ENCODE measurements at regions not wholly inside any gene's neighbourhood (a gene's known extent, or its start where the extent isn't known, plus 50 kb on each side); places are given as distances from the start of the nearest gene placed in this dataset.
A peak's percentile ranks its signal among the peaks of the same experiment; 100 is the strongest.

DNA sequence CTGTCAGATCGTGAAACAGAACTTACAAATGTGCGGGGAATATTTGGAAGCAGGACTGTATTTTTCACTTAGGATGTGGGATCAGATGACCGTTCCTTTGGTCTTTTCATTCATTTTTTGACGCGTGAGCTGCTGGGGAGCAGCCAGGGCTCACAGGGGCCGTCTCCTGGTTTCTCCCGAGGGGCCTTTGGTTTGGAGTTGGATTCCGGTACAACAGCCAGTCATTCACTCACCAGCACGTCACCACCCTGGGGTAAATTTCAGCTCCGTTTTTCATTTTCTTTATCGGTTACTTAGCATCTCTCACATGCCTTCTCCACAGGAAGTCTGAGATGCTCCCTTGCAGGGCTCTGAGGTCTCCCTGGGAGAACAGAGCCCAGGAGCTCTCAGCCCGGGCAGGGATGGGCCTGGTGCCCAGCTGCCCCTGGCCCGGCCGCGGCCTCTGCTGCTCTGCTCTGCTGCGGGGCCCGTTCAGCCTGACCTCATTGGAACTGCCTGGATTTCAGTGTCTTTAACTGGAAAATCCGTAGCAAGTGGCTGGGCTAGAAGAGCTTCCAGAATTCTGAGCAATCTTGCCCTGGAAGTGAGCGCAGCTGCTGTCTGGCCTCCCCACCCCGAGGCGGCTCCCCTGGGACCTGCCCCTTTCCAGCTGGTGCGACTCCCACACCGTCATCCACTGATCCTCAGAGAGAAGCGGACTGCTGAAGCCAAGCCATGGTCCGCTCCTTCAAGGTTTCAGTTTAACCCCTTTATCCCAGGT is 335.6 kb downstream of the EIPR1 start:
- Histone ChIP-seq H3K27ac (peak overlapping the region; percentile 4 to 69), H3K4me3 (no peak overlapping the region), H3K4me1 (replicated peaks in 1 of 2) (peaks cover 26 to 30% of the 10 kb centered on the region in 2 donors)
- 17 to 100% (median 70%) methylated on average over 1 to 14 of the region's 25 CpGs; no CpG with 5 or more reads in 1 of the 10 experiments for WGBS, 10 experiments
- in situ Hi-C loops (cut with MboI; ENCODE audit: low pct_unique_long_range_greater_than_20kb in 2 of 9, low sequenced_read_pairs in 9 of 9, unreplicated experiment in 9 of 9): no loop called here
- peak; percentile 37 to 98 (median 68) for ATAC-seq (replicated peaks in 6 of 8)

GRCh38 chr2:3041246-3041645 is 336.4 kb downstream of the EIPR1 start:
- peak overlapping the region; percentile 2 to 61 for H3K27ac ChIP-seq
- 46 to 100% (median 88%) methylated on average over 2 to 9 of the region's 17 CpGs for WGBS, 10 experiments
- peaks cover 26 to 30% of the 10 kb centered on the region in 2 donors for H3K4me1 ChIP-seq (replicated peaks in 1 of 2)
- in situ Hi-C loops (cut with MboI; ENCODE audit: low pct_unique_long_range_greater_than_20kb in 2 of 9, low sequenced_read_pairs in 9 of 9, unreplicated experiment in 9 of 9): no loop called here
- H3K4me3 ChIP-seq: no peak overlapping the region
- ATAC-seq (replicated peaks in 6 of 8): peak in 5 of 8 experiments; percentile 13 to 35 (median 24)

DNA sequence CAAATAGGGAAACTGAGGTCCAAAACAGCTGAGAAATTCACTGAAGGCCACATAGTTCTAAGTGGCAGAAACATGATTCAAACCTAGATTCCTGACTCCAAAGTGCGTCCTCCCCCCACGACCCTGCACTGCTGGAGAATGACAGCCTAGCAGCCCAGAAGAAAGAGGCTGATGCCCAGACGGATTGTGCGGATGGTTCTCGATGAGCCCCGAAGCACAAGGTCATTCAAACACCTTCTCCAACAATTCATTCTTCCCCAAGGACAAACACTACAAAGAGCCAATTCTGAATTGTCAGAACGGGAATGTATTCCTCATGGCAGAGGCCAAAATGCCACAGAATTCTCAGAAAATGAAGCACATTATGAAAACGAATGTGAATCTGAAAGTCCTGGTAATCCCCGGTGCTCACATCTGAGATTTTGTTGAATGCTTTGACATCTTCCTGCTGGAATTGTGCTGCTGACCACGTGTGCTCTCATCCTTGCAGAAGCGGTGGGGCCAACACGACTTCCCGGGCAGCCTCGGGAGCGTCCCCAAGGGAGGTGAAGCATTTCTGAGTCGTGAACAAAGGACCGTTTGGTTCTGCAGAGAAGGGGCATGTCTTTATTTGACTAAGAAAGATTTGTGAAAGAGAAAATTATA is 337.0 kb downstream of the EIPR1 start:
- ATAC-seq (replicated peaks in 6 of 8): peak in 5 of 8 experiments; percentile 33 to 86 (median 81)
- Histone ChIP-seq H3K27ac (peak overlapping the region; percentile 2 to 55), H3K4me3 (no peak overlapping the region), H3K4me1 (replicated peaks in 1 of 2) (peaks cover 26 to 30% of the 10 kb centered on the region in 2 donors)
- 6 to 84% (median 47%) methylated on average over 2 to 15 of the region's 17 CpGs; no CpG with 5 or more reads in 1 of the 10 experiments for WGBS, 10 experiments
- in situ Hi-C loops (cut with MboI; ENCODE audit: low pct_unique_long_range_greater_than_20kb in 2 of 9, low sequenced_read_pairs in 9 of 9, unreplicated experiment in 9 of 9): no loop called here

GRCh38 chr2:3040066-3040428 is 337.6 kb downstream of the EIPR1 start:
- peaks cover 26 to 30% of the 10 kb centered on the region in 2 donors for H3K4me1 ChIP-seq (replicated peaks in 1 of 2)
- 0 to 100% (median 78%) methylated on average over 1 to 2 of the region's 2 CpGs; no CpG with 5 or more reads in 2 of the 10 experiments for WGBS, 10 experiments
- H3K4me3 ChIP-seq: no peak overlapping the region
- H3K27ac ChIP-seq: peak overlapping the region; percentile 2 to 55
- ATAC-seq (replicated peaks in 6 of 8): no peak
- in situ Hi-C loops (cut with MboI; ENCODE audit: low pct_unique_long_range_greater_than_20kb in 2 of 9, low sequenced_read_pairs in 9 of 9, unreplicated experiment in 9 of 9): no loop called here

- no peak for ATAC-seq (replicated peaks in 6 of 8)
- in situ Hi-C loops (cut with MboI; ENCODE audit: low pct_unique_long_range_greater_than_20kb in 2 of 9, low sequenced_read_pairs in 9 of 9, unreplicated experiment in 9 of 9): no loop called here
- peak overlapping the region in 1 of 2 donors; percentile 2 for H3K27ac ChIP-seq
- peaks cover 26 to 30% of the 10 kb centered on the region in 2 donors for H3K4me1 ChIP-seq (replicated peaks in 1 of 2)
- H3K4me3 ChIP-seq: no peak overlapping the region
- 18 to 95% (median 81%) methylated on average over 2 to 12 of the region's 16 CpGs; no CpG with 5 or more reads in 1 of the 10 experiments for whole genome bisulfite sequencing, 10 experiments
Measured at GRCh38 chr2:3039188-3040065, 338.2 kb downstream of the EIPR1 start.

DNA sequence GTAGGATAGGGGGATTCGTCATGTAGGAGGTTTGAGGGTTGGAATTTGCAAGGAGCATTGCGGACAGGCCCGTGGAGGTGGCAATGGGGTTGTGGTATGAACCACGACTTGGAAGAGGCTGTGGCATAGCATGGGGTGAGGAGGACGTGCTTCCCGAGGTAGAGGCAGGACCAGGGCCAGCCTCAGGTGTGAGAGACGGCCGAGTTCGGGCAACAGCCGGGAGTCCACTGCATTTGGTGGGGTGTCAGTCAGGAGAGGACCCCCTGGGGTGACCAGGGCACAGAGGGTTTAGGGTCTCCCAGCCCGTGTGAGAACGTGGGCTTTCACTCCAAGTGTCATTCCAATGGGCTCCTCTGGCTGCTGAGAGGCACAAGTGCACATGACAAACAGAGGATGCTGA is 339.0 kb downstream of the EIPR1 start:
- no peak overlapping the region for H3K4me3 ChIP-seq
- 0 to 100% (median 47%) methylated on average over 1 to 10 of the region's 12 CpGs; no CpG with 5 or more reads in 2 of the 10 experiments for WGBS, 10 experiments
- in situ Hi-C loops (cut with MboI; ENCODE audit: low pct_unique_long_range_greater_than_20kb in 2 of 9, low sequenced_read_pairs in 9 of 9, unreplicated experiment in 9 of 9): no loop called here
- ATAC-seq (replicated peaks in 6 of 8): no peak
- peaks cover 26 to 30% of the 10 kb centered on the region in 2 donors for H3K4me1 ChIP-seq (replicated peaks in 1 of 2)
- no peak overlapping the region for H3K27ac ChIP-seq

DNA sequence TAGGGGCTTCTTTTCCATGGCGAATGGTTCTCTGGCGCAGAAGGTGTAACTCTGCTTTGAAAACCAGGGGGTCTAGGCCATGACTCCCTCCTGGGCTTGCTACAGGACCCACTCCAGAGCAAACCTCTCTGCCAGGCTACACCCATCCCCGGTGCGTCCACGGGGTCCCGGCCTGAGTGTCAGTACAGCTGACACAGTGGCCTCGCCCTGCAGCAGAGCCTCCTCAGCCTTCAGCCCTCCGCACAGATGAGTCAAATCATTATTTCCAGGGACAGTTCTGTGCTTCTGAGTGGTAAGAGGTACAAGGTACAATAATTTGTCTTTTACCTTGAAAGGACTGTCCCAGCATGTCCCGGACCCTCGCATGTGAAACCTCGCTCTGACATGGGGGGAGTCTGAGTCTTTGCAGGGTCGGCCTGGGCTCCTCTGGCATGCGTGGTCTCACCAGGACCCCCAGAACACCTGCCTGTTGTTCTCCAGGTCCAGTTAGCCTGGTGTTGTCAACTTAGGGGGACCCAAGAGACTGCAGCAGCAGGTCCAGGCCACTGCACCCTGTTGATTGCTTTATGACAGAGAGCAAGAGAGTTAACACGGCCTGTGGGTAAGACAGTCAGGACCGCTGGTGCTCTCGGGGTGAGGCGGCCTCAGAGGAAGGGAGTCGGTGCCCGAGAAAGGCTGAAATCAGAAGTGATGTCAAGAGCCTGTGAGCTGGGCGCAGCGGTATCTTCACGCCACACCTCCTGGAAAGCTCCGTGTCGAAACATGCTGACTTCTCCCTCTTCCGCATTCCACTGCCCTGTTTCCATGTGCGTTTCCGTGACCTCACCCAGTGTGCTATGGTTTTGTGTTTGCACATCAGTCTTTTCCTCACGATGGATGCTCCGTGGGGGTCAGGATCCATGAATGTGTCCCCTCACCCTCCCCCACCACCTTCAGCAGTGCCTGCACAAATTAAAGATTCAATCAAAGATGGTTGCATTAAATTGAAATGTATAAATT is 340.1 kb downstream of the EIPR1 start:
- no peak for ATAC-seq (replicated peaks in 6 of 8)
- in situ Hi-C loops (cut with MboI; ENCODE audit: low pct_unique_long_range_greater_than_20kb in 2 of 9, low sequenced_read_pairs in 9 of 9, unreplicated experiment in 9 of 9): no loop called here
- Histone ChIP-seq H3K27ac (no peak overlapping the region), H3K4me3 (no peak overlapping the region), H3K4me1 (replicated peaks in 1 of 2) (peaks cover 26 to 28% of the 10 kb centered on the region in 2 donors)
- 20 to 97% (median 88%) methylated on average over 3 to 11 of the region's 29 CpGs; no CpG with 5 or more reads in 3 of the 10 experiments for WGBS, 10 experiments

- in situ Hi-C loops (cut with MboI; ENCODE audit: low pct_unique_long_range_greater_than_20kb in 2 of 9, low sequenced_read_pairs in 9 of 9, unreplicated experiment in 9 of 9): no loop called here
- WGBS, 10 experiments: 40 to 100% (median 92%) methylated on average over 1 to 5 of the region's 18 CpGs; no CpG with 5 or more reads in 2 of the 10 experiments
- no peak overlapping the region for H3K4me3 ChIP-seq
- peaks cover 17 to 19% of the 10 kb centered on the region in 2 donors for H3K4me1 ChIP-seq (replicated peaks in 1 of 2)
- no peak overlapping the region for H3K27ac ChIP-seq
- no peak for ATAC-seq (replicated peaks in 6 of 8)
Measured at GRCh38 chr2:3036432-3037125, 341.0 kb downstream of the EIPR1 start.

- 10 to 100% (median 92%) methylated on average over 1 to 4 of the region's 21 CpGs; no CpG with 5 or more reads in 5 of the 10 experiments for WGBS, 10 experiments
- in situ Hi-C loops (cut with MboI; ENCODE audit: low pct_unique_long_range_greater_than_20kb in 2 of 9, low sequenced_read_pairs in 9 of 9, unreplicated experiment in 9 of 9): no loop called here
- H3K4me1 ChIP-seq (replicated peaks in 1 of 2): peaks cover 7 to 12% of the 10 kb centered on the region in 2 donors
- peak in 1 of 8 experiments; percentile 22 for ATAC-seq (replicated peaks in 6 of 8)
- H3K4me3 ChIP-seq: no peak overlapping the region
- no peak overlapping the region for H3K27ac ChIP-seq
Measured at GRCh38 chr2:3035385-3036050, 342.1 kb downstream of the EIPR1 start.

DNA sequence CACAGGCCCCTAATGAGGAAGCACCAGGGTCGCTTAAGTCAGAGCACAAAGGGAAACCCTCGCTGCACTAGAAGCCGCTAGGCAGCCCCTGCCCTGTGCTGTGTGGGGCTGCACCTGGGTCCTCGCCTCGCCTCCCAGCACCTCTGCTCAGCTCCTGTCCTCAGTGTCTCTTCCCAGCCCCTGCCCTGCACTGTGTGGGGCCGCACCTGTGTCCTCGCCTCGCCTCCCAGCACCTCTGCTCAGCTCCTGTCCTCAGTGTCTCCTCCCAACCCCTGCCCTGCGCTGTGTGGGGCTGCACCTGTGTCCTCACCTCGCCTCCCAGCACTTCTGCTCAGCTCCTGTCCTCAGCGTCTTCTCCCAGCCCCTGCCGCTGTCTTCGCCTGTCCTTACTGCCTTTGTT is 342.8 kb downstream of the EIPR1 start:
- Histone ChIP-seq H3K4me1 (replicated peaks in 1 of 2) (peaks cover under 1 to 6% of the 10 kb centered on the region in 2 donors), H3K27ac (no peak overlapping the region), H3K4me3 (no peak overlapping the region)
- ATAC-seq (replicated peaks in 6 of 8): peak in 4 of 8 experiments; percentile 18 to 35 (median 30)
- 20 to 92% (median 68%) methylated on average over 1 to 6 of the region's 13 CpGs; no CpG with 5 or more reads in 3 of the 10 experiments for WGBS, 10 experiments
- in situ Hi-C loops (cut with MboI; ENCODE audit: low pct_unique_long_range_greater_than_20kb in 2 of 9, low sequenced_read_pairs in 9 of 9, unreplicated experiment in 9 of 9): no loop called here

GRCh38 chr2:3034396-3034795 is 343.2 kb downstream of the EIPR1 start:
- no peak overlapping the region for H3K27ac ChIP-seq
- WGBS, 10 experiments: 39 to 100% (median 62%) methylated on average over 1 to 5 of the region's 7 CpGs; no CpG with 5 or more reads in 3 of the 10 experiments
- peaks cover 0 to 4% of the 10 kb centered on the region in 2 donors for H3K4me1 ChIP-seq (replicated peaks in 1 of 2)
- in situ Hi-C loops (cut with MboI; ENCODE audit: low pct_unique_long_range_greater_than_20kb in 2 of 9, low sequenced_read_pairs in 9 of 9, unreplicated experiment in 9 of 9): no loop called here
- no peak for ATAC-seq (replicated peaks in 6 of 8)
- no peak overlapping the region for H3K4me3 ChIP-seq
